Fibroblast of lung (primary cell): ENCODE measurements at regions not wholly inside any gene's neighbourhood (a gene's known extent, or its start where the extent isn't known, plus 50 kb on each side); places are given as distances from the start of the nearest gene placed in this dataset.

Source experiments
- EZH2 ChIP-seq: IDR thresholded peaks from 2 replicates; pipeline ENCODE4 v1.5.1; 2012; ENCODE audit warnings: low read length, control low read depth, mild to moderate bottlenecking; ENCODE audit errors: missing control alignments
- TF ChIP-seq, protein P1 (sequence below), 2 donors: IDR thresholded peaks in 1 of 2; conservative IDR thresholded peaks in 1 of 2; 1 replicate in 1 of 2; 2 replicates in 1 of 2; pipeline ENCODE4 v1.5.1; 2011 to 2012; ENCODE audit warnings: low read length in 2 of 2, control low read depth in 1 of 2, inconsistent platforms in 1 of 2, low read depth in 1 of 2, mild to moderate bottlenecking in 1 of 2

DNA sequence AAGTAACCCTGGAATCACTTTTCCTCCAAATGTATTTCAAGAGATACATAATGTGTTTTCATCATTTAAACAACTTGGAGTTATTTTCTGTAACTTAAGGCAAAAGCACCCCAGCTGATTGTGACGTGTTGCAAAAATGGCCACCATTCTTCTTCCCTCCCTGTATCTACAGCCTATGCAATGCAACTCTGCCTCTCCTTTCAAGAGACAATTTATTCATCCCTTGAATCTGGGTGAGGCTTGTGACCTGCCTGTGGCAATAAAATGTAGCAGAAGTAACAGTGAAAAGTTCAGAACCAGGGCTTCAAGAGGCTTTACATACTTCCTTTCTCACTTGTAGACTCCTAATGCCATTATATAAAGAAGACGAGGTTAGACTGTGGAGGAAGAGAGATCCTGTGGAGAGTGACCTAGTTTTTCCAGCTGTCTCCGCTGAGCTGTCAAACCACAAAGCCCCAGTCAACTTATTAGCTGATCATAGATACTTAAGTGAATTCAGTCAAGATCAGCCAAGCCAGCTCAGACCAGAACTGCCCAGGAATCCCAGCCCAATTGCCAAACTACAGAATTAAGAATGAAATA lies 81.0 kb upstream of the KLF3 start:
- TF ChIP-seq, protein P1, sequence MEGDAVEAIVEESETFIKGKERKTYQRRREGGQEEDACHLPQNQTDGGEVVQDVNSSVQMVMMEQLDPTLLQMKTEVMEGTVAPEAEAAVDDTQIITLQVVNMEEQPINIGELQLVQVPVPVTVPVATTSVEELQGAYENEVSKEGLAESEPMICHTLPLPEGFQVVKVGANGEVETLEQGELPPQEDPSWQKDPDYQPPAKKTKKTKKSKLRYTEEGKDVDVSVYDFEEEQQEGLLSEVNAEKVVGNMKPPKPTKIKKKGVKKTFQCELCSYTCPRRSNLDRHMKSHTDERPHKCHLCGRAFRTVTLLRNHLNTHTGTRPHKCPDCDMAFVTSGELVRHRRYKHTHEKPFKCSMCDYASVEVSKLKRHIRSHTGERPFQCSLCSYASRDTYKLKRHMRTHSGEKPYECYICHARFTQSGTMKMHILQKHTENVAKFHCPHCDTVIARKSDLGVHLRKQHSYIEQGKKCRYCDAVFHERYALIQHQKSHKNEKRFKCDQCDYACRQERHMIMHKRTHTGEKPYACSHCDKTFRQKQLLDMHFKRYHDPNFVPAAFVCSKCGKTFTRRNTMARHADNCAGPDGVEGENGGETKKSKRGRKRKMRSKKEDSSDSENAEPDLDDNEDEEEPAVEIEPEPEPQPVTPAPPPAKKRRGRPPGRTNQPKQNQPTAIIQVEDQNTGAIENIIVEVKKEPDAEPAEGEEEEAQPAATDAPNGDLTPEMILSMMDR (conservative IDR thresholded peaks at IDR 0.05 in 1 of 2, IDR thresholded peaks at IDR 0.05 in 1 of 2; ENCODE audit: low read depth in 1 of 2, low read length in 2 of 2), result no peak
- TF ChIP-seq EZH2, result no peak
